SK-N-SH (cell line): ENCODE measurements at regions not wholly inside any gene's neighbourhood (a gene's known extent, or its start where the extent isn't known, plus 50 kb on each side); places are given as distances from the start of the nearest gene placed in this dataset.

Experiments
- CTCF ChIA-PET: fragments of 300-600, 350-600 bp; formaldehyde crosslinking; extraction: SDS; loops from one replicate; lab custom pipeline; 2021; lab: Yijun Ruan, JAX
- POLR2A ChIA-PET: fragments of 350-600 bp; sonication (Branson Sonifier 250); formaldehyde crosslinking; extraction: SDS; loops from one replicate; lab custom pipeline; 2020; ENCODE audit warnings: antibody characterized with exemption, inconsistent platforms; lab: Yijun Ruan, JAX
- DNase-seq: peaks from one replicate; pipeline ENCODE4 v3.0.0; 2012
- H2AFZ ChIP-seq: fragments of 200-600 bp; sonication (generic); 2 replicates; pipeline ENCODE4 v1.8.1; 2016; ENCODE audit warnings: antibody characterized with exemption, mild to moderate bottlenecking, low read depth
- H3F3A ChIP-seq: fragments of 200-600 bp; sonication (generic); replicated peaks from 2 replicates; pipeline ENCODE3; 2016; ENCODE audit warnings: antibody characterized with exemption, mild to moderate bottlenecking; ENCODE audit not compliant: insufficient read depth
- H3K27ac ChIP-seq, 2 experiments: fragments of 200-500 bp in 1 of 2; fragments of 200-600 bp in 1 of 2; sonication (Bioruptor generic) in 1 of 2; sonication (generic), shearing (Covaris generic) in 1 of 2; 2 replicates each; pipeline versions ENCODE4 v1.5.1 to v1.6.1; 2014 to 2016; ENCODE audit warnings: low read depth in 2 of 2, inconsistent platforms in 1 of 2, low read length in 1 of 2, mild to moderate bottlenecking in 1 of 2, mixed read lengths in 1 of 2
- H3K27me3 ChIP-seq: fragments of 200-600 bp; sonication (generic), shearing (Covaris generic); 2 replicates; pipeline ENCODE4 v1.6.1; 2016; ENCODE audit warnings: mixed run types; ENCODE audit not compliant: insufficient read depth
- H3K36me3 ChIP-seq, 2 experiments: fragments of 200-500 bp in 1 of 2; fragments of 200-600 bp in 1 of 2; sonication (Bioruptor generic) in 1 of 2; sonication (generic) in 1 of 2; replicated peaks in 1 of 2; 2 replicates each; pipeline versions ENCODE3 to v1.5.1; 2014 to 2016; ENCODE audit warnings: low read length in 1 of 2, mild to moderate bottlenecking in 1 of 2; ENCODE audit not compliant: insufficient read depth in 2 of 2, control insufficient read depth in 1 of 2
- H3K4me1 ChIP-seq, 2 experiments: fragments of 200-500 bp in 1 of 2; fragments of 200-600 bp in 1 of 2; sonication (Bioruptor generic) in 1 of 2; sonication (generic), shearing (Covaris generic) in 1 of 2; 2 replicates each; pipeline versions ENCODE4 v1.5.1 to v1.6.1; 2014 to 2016; ENCODE audit warnings: low read depth in 1 of 2, low read length in 1 of 2, mixed run types in 1 of 2; ENCODE audit not compliant: insufficient read depth in 2 of 2, control insufficient read depth in 1 of 2
- H3K4me2 ChIP-seq: fragments of 200-600 bp; sonication (generic), shearing (Covaris generic); 2 replicates; pipeline ENCODE4 v1.6.1; 2017; ENCODE audit warnings: mixed run types
- H3K4me3 ChIP-seq, 2 experiments: fragments of 200-500 bp in 1 of 2; fragments of 200-600 bp in 1 of 2; sonication (Bioruptor generic) in 1 of 2; sonication (generic), shearing (Covaris generic) in 1 of 2; 2 replicates each; pipeline versions ENCODE4 v1.5.1 to v1.8.1; 2014 to 2016; ENCODE audit warnings: low read depth in 2 of 2, inconsistent platforms in 1 of 2, low read length in 1 of 2, mild to moderate bottlenecking in 1 of 2, mixed read lengths in 1 of 2, moderate library complexity in 1 of 2
- H3K79me2 ChIP-seq: fragments of 200-600 bp; sonication (generic); 2 replicates; pipeline ENCODE4 v1.8.1; 2017; ENCODE audit warnings: mild to moderate bottlenecking; ENCODE audit not compliant: insufficient read depth
- H3K9ac ChIP-seq: fragments of 200-600 bp; sonication (generic); 2 replicates; pipeline ENCODE4 v1.6.1; 2017; ENCODE audit warnings: mixed run types
- H3K9me2 ChIP-seq: fragments of 200-600 bp; sonication (generic); 2 replicates; pipeline ENCODE4 v1.6.1; 2017; ENCODE audit warnings: mixed run types
- H3K9me3 ChIP-seq: fragments of 200-600 bp; sonication (generic); 2 replicates; pipeline ENCODE4 v1.6.1; 2017; ENCODE audit warnings: mixed run types, mild to moderate bottlenecking, moderate library complexity
- H4K20me1 ChIP-seq: fragments of 200-600 bp; sonication (generic); 2 replicates; pipeline ENCODE4 v1.6.1; 2017; ENCODE audit warnings: mild to moderate bottlenecking, mixed run types; ENCODE audit not compliant: insufficient read depth
- FOSL2 ChIP-seq: IDR thresholded peaks from 2 replicates; pipeline ENCODE4 v1.4.0; 2012; ENCODE audit warnings: low read depth, mild to moderate bottlenecking, moderate library complexity, borderline replicate concordance
- NRF1 ChIP-seq: IDR thresholded peaks from 2 replicates; pipeline ENCODE4 v1.6.1; 2012; ENCODE audit warnings: low read depth, mild to moderate bottlenecking, low read length
- RAD21 ChIP-seq: IDR thresholded peaks from 2 replicates; pipeline ENCODE4 v1.6.1; 2012; ENCODE audit warnings: mild to moderate bottlenecking, low read length
- RXRA ChIP-seq: IDR thresholded peaks from 2 replicates; pipeline ENCODE4 v1.4.0; 2012; ENCODE audit warnings: low read depth, mild to moderate bottlenecking, borderline replicate concordance
- SMC3 ChIP-seq: IDR thresholded peaks from 2 replicates; pipeline ENCODE4 v1.6.1; 2012; ENCODE audit warnings: low read depth, low read length, improper control_type of control experiment
- TAF1 ChIP-seq: IDR thresholded peaks from 2 replicates; pipeline ENCODE4 v1.6.1; 2012; ENCODE audit warnings: low read depth, mild to moderate bottlenecking, low read length, moderate library complexity, borderline replicate concordance
- TEAD4 ChIP-seq: IDR thresholded peaks from 2 replicates; pipeline ENCODE4 v1.4.0; 2012; ENCODE audit warnings: mild to moderate bottlenecking, borderline replicate concordance; ENCODE audit not compliant: insufficient read depth
- WGBS: methylation state at CpG from one replicate; pipeline ENCODE4 v1.1.6; 2017; ENCODE audit warnings: low lambda C conversion rate; 5-methylcytosine and 5-hydroxymethylcytosine counted together
- TF ChIP-seq, protein P1 (sequence below): IDR thresholded peaks from 2 replicates; pipeline ENCODE4 v1.4.0; 2012; ENCODE audit warnings: low read depth
- TF ChIP-seq, protein P2 (sequence below): fragments of 200-600 bp; sonication (generic); IDR thresholded peaks from 2 replicates; pipeline ENCODE4 v1.6.1; 2017; ENCODE audit warnings: antibody characterized with exemption, mild to moderate bottlenecking, moderate library complexity

DNA sequence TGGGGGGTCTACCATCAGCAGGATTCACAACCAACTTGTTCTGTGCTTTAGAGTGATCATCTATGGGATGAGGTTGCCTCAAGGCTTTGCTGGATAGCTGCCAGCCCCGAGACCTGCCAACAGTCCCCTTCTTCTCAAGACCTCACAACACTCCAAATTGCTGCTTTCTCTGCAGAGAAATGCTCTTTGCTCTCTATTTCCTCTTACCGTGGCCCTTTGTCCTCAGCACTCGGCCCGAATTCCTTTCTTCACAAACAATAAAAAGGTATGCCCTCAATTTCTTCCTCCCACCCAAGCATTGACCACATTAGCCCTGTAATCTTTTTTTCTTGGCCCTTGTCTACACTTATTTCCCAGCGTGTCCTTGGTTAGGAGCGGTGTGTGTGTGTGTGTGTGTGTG, 147.4 kb upstream of the SNX19 start:
- no peaks in the 10 kb centered on the region for H3K36me3 ChIP-seq
- no peak overlapping the region for H3K9ac ChIP-seq
- no peak for DNase-seq
- H3K9me2 ChIP-seq = no peaks in the 10 kb centered on the region
- H3K4me1 ChIP-seq = no peaks in the 10 kb centered on the region
- WGBS = 27% methylated on average over 6 of the region's 6 CpGs
- no peak overlapping the region for H3K27ac ChIP-seq
- H3K4me2 ChIP-seq = no peak overlapping the region
- CTCF ChIA-PET = interaction anchor here (0.7 to 9.9 kb wide), 12 partner anchors 15 to 628 kb away, joined by 3 to 87 read pairs (median 4); no protein-coding TSS in a partner anchor
- H3K9me3 ChIP-seq = no peaks in the 10 kb centered on the region
- no peak overlapping the region for H3K4me3 ChIP-seq
- H3F3A ChIP-seq = no peaks in the 10 kb centered on the region
- TF ChIP-seq TEAD4 (no peak), RXRA (no peak), FOSL2 (no peak), NRF1 (no peak)
- TF ChIP-seq, protein P1, sequence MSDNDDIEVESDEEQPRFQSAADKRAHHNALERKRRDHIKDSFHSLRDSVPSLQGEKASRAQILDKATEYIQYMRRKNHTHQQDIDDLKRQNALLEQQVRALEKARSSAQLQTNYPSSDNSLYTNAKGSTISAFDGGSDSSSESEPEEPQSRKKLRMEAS = no peak
- no peaks in the 10 kb centered on the region for H4K20me1 ChIP-seq
- no peaks in the 10 kb centered on the region for H3K79me2 ChIP-seq
- POLR2A ChIA-PET = no interaction called here
- H2AFZ ChIP-seq = no peak overlapping the region
- H3K27me3 ChIP-seq = no peaks in the 10 kb centered on the region

DNA sequence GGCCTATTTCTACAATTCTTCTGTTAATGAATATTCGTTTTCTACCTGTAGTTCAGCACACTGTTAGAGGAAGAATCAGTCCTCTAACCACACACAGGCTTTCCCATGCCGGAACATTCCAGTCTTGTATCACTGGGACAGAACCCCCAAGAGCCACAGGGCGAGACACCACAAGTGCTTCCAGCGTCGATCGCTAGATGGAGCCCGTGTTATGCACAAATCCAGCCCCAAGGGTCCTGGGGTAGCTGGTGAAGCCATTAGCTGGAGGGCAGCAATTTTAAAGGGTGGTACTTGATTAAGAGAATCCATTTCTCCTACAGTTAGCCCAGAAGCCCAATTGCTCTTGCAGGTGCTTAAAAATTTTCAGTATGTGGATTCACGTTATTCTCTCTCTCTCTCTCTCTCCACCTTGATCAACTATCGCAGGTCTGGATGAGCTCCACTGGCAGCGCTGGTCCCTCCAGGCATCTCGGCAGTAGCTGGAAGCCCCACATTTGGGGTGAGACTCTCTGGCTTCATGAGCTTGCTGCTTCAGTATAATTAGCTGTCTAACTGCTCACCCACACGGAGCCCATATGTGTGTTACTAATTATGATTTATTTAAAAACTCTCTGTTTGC, 148.2 kb upstream of the SNX19 start:
- no peak overlapping the region for H2AFZ ChIP-seq
- no peaks in the 10 kb centered on the region for H3K36me3 ChIP-seq
- H3K9me3 ChIP-seq = no peaks in the 10 kb centered on the region
- no peaks in the 10 kb centered on the region for H3K9me2 ChIP-seq
- DNase-seq = peak; percentile 80
- H3K79me2 ChIP-seq = no peaks in the 10 kb centered on the region
- no peaks in the 10 kb centered on the region for H3K27me3 ChIP-seq
- ChIA-PET CTCF (interaction anchor here (0.6 to 9.9 kb wide), 65 partner anchors 9 to 627 kb away, joined by 3 to 87 read pairs (median 4); partner anchors contain the start of gene NTM), POLR2A (no interaction called here)
- H3K4me2 ChIP-seq = no peak overlapping the region
- no peaks in the 10 kb centered on the region for H3F3A ChIP-seq
- no peaks in the 10 kb centered on the region for H4K20me1 ChIP-seq
- H3K27ac ChIP-seq = no peak overlapping the region
- no peak overlapping the region for H3K9ac ChIP-seq
- peak overlapping the region in 1 of 2 experiments; percentile 19; a peak in 1 of 4 replicates for H3K4me3 ChIP-seq
- H3K4me1 ChIP-seq = no peaks in the 10 kb centered on the region
- WGBS = 23% methylated on average over 10 of the region's 12 CpGs
- TF ChIP-seq SMC3 = peak; percentile 57; the same call in 1 of the 2 replicates
- TF ChIP-seq TAF1 = no peak
- TF ChIP-seq, protein P2, sequence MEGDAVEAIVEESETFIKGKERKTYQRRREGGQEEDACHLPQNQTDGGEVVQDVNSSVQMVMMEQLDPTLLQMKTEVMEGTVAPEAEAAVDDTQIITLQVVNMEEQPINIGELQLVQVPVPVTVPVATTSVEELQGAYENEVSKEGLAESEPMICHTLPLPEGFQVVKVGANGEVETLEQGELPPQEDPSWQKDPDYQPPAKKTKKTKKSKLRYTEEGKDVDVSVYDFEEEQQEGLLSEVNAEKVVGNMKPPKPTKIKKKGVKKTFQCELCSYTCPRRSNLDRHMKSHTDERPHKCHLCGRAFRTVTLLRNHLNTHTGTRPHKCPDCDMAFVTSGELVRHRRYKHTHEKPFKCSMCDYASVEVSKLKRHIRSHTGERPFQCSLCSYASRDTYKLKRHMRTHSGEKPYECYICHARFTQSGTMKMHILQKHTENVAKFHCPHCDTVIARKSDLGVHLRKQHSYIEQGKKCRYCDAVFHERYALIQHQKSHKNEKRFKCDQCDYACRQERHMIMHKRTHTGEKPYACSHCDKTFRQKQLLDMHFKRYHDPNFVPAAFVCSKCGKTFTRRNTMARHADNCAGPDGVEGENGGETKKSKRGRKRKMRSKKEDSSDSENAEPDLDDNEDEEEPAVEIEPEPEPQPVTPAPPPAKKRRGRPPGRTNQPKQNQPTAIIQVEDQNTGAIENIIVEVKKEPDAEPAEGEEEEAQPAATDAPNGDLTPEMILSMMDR = peak; percentile 53
- peak; percentile 88 for TF ChIP-seq RAD21
- no peak for TF ChIP-seq NRF1
- TF ChIP-seq, all 33 proteins: peak for 3
